PFSK-1 (cell line): ENCODE measurements at regions not wholly inside any gene's neighbourhood (a gene's known extent, or its start where the extent isn't known, plus 50 kb on each side); places are given as distances from the start of the nearest gene placed in this dataset.

Experiments
- FOXP2 ChIP-seq: optimal IDR thresholded peaks from 2 replicates; pipeline ENCODE3; 2011; ENCODE audit warnings: borderline replicate concordance, control low read depth, inconsistent platforms; ENCODE audit not compliant: insufficient read depth; ENCODE audit errors: extremely low read length, extremely low read depth
- POLR2AphosphoS5 ChIP-seq: IDR thresholded peaks from 2 replicates; pipeline ENCODE4 v1.6.1; 2012; ENCODE audit warnings: low read depth, mild to moderate bottlenecking, control low read depth, low read length, moderate library complexity
- REST ChIP-seq, 2 experiments: IDR thresholded peaks; 2 replicates each; pipeline versions ENCODE4 v1.6.1 to v1.8.0; 2011 to 2012; ENCODE audit warnings: low read depth in 2 of 2, low read length in 2 of 2, control low read depth in 1 of 2, inconsistent platforms in 1 of 2, mild to moderate bottlenecking in 1 of 2, moderate library complexity in 1 of 2; ENCODE audit not compliant: insufficient read depth in 1 of 2
- SIN3A ChIP-seq: IDR thresholded peaks from 2 replicates; pipeline ENCODE4 v1.6.1; 2012; ENCODE audit warnings: mild to moderate bottlenecking, low read length, moderate library complexity, borderline replicate concordance; ENCODE audit not compliant: insufficient read depth
- TAF1 ChIP-seq: IDR thresholded peaks from 2 replicates; pipeline ENCODE4 v1.6.1; 2012; ENCODE audit warnings: low read length, control low read depth, borderline replicate concordance; ENCODE audit not compliant: insufficient read depth

DNA sequence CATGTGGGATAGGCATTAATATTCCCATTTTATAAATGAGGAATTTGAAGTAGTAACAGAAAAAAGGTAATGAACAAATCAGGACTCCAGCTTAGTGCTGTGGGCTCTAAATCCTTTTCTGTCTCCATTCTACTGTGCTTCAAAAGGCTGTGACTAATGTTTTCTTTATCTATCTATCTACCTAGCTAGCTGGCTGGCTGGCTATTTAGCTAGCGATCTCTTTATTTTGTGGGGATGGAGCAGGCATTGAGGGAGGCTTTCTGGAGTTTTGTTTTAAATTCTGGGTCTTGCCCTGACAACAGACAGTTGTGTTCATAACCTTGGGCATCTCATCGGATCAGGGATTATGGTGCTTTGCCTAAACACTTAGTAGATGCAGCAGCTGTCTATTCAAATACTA, 139.2 kb downstream of the SOX4 start:
- TF ChIP-seq TAF1, result no peak
- TF ChIP-seq POLR2AphosphoS5, result no peak
- no peak for TF ChIP-seq REST (IDR thresholded peaks at IDR 0.05; ENCODE audit: insufficient read depth in 1 of 2, low read depth in 2 of 2, low read length in 2 of 2)
- TF ChIP-seq SIN3A, result no peak
- TF ChIP-seq FOXP2, result no peak

DNA sequence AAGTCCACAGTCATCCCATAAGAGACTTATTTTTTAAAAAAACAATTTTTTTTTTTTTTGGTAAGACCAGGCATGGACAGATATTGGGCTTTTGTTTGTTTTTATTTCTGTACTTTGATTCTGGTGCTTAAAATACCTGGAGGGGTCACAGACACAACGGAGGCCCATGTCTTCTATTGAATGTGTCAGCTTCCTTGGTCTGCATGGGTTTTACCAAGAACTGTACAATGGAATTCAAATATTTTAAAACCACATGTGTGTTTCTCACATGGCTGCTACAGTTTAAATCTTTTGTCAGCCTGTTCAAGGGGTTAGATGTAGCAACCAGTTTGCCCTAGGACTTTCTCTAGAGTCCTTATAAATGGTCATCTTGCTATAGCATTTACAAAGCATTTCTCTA, 139.8 kb downstream of the SOX4 start:
- TF ChIP-seq POLR2AphosphoS5 (no peak), FOXP2 (no peak), TAF1 (no peak), REST (IDR thresholded peaks at IDR 0.05; ENCODE audit: insufficient read depth in 1 of 2, low read depth in 2 of 2, low read length in 2 of 2) (no peak), SIN3A (no peak)

- TF ChIP-seq SIN3A (no peak), TAF1 (no peak), FOXP2 (no peak), POLR2AphosphoS5 (no peak), REST (IDR thresholded peaks at IDR 0.05; ENCODE audit: insufficient read depth in 1 of 2, low read depth in 2 of 2, low read length in 2 of 2) (no peak)
Measured at GRCh38 chr6:21734204-21734603, 140.7 kb downstream of the SOX4 start.

GRCh38 chr6:21738180-21739094, 144.9 kb downstream of the SOX4 start:
- TF ChIP-seq POLR2AphosphoS5 (no peak), REST (IDR thresholded peaks at IDR 0.05; ENCODE audit: insufficient read depth in 1 of 2, low read depth in 2 of 2, low read length in 2 of 2) (no peak), FOXP2 (no peak), SIN3A (no peak), TAF1 (no peak)
